Mesendoderm (in vitro differentiated cells): ENCODE measurements at regions not wholly inside any gene's neighbourhood (a gene's known extent, or its start where the extent isn't known, plus 50 kb on each side); places are given as distances from the start of the nearest gene placed in this dataset.
"Not testable (repeated sequence)": the region's sequence is repeated elsewhere in the genome, so short reads cannot be mapped to it uniquely, and the experiment has no call there.

Experiments
- DNase-seq: peaks from one replicate; pipeline ENCODE4 v3.0.0; 2013
- H2AK5ac ChIP-seq: 2 replicates; pipeline ENCODE4 v1.6.1; 2013; ENCODE audit warnings: low read length, inconsistent platforms
- H2BK120ac ChIP-seq: 2 replicates; pipeline ENCODE4 v1.6.1; 2013; ENCODE audit warnings: low read depth, mild to moderate bottlenecking, low read length, moderate library complexity, mixed read lengths
- H2BK15ac ChIP-seq: replicated peaks from 2 replicates; pipeline ENCODE4 v1.6.1; 2013; ENCODE audit warnings: low read depth, mild to moderate bottlenecking, moderate library complexity
- H2BK5ac ChIP-seq: 2 replicates; pipeline ENCODE4 v1.6.1; 2013; ENCODE audit warnings: low read length, inconsistent platforms
- H3K18ac ChIP-seq: 2 replicates; pipeline ENCODE4 v1.6.1; 2013; ENCODE audit warnings: mild to moderate bottlenecking, low read length, mixed read lengths
- H3K23ac ChIP-seq: one replicate; pipeline ENCODE4 v1.6.1; 2013; ENCODE audit warnings: low read length
- H3K27ac ChIP-seq: 2 replicates; pipeline ENCODE4 v1.5.1; 2013; ENCODE audit warnings: low read depth, mild to moderate bottlenecking, inconsistent platforms, low read length, moderate library complexity
- H3K27me3 ChIP-seq: 2 replicates; pipeline ENCODE4 v1.6.1; 2013; ENCODE audit warnings: low read length, control low read depth, mild to moderate bottlenecking, inconsistent platforms; ENCODE audit not compliant: insufficient read depth, poor library complexity
- H3K36me3 ChIP-seq: 2 replicates; pipeline ENCODE4 v1.6.1; 2013; ENCODE audit warnings: low read length, inconsistent platforms; ENCODE audit not compliant: control insufficient read depth, insufficient read depth
- H3K4ac ChIP-seq: one replicate; pipeline ENCODE4 v1.6.1; 2013; ENCODE audit warnings: low read depth, mild to moderate bottlenecking, low read length, moderate library complexity
- H3K4me1 ChIP-seq: 2 replicates; pipeline ENCODE4 v1.6.1; 2013; ENCODE audit warnings: low read depth, low read length, inconsistent platforms; ENCODE audit not compliant: control insufficient read depth
- H3K4me2 ChIP-seq: 2 replicates; pipeline ENCODE4 v1.6.1; 2013; ENCODE audit warnings: low read length
- H3K4me3 ChIP-seq: 2 replicates; pipeline ENCODE4 v1.5.1; 2013; ENCODE audit warnings: mild to moderate bottlenecking, low read length
- H3K56ac ChIP-seq: one replicate; pipeline ENCODE4 v1.6.1; 2013; ENCODE audit warnings: low read length
- H3K79me1 ChIP-seq: 2 replicates; pipeline ENCODE4 v1.6.1; 2013; ENCODE audit warnings: low read length, inconsistent platforms
- H3K79me2 ChIP-seq: 2 replicates; pipeline ENCODE4 v1.6.1; 2013; ENCODE audit warnings: mild to moderate bottlenecking, low read length; ENCODE audit not compliant: control insufficient read depth, insufficient read depth
- H3K9ac ChIP-seq: 2 replicates; pipeline ENCODE4 v1.6.1; 2013; ENCODE audit warnings: low read length, inconsistent platforms
- H4K5ac ChIP-seq: one replicate; pipeline ENCODE4 v1.6.1; 2013; ENCODE audit warnings: low read length
- H4K8ac ChIP-seq: one replicate; pipeline ENCODE4 v1.6.1; 2013; ENCODE audit warnings: low read depth, mild to moderate bottlenecking, control low read depth, low read length, moderate library complexity
- WGBS: extraction: QIAGEN DNeasy Blood & Tissue Kit; methylation state at CpG from one replicate; pipeline ENCODE4 v1.1.7; 2013; ENCODE audit warnings: low lambda C conversion rate, missing lambda C conversion rate; ENCODE audit not compliant: insufficient coverage; ENCODE audit errors: extremely low coverage; 5-methylcytosine and 5-hydroxymethylcytosine counted together

- H2BK120ac ChIP-seq, result no peak overlapping the region
- no peak overlapping the region for H4K5ac ChIP-seq
- no peak for DNase-seq
- H3K9ac ChIP-seq, result no peak overlapping the region
- H3K4me2 ChIP-seq, result no peak overlapping the region
- H3K79me1 ChIP-seq, result no peaks in the 10 kb centered on the region
- no peak overlapping the region for H3K56ac ChIP-seq
- no peak overlapping the region for H2BK5ac ChIP-seq
- no peak overlapping the region for H3K4ac ChIP-seq
- no peaks in the 10 kb centered on the region for H3K79me2 ChIP-seq
- H3K23ac ChIP-seq, result no peak overlapping the region
- no peak overlapping the region for H2AK5ac ChIP-seq
- no peak overlapping the region for H2BK15ac ChIP-seq
- no peak overlapping the region for H3K4me3 ChIP-seq
- H3K36me3 ChIP-seq, result no peaks in the 10 kb centered on the region
- WGBS, result no CpG with 5 or more reads among the region's 2 CpGs
- H3K27ac ChIP-seq, result no peak overlapping the region
- H3K18ac ChIP-seq, result no peak overlapping the region
- no peaks in the 10 kb centered on the region for H3K27me3 ChIP-seq
- peaks cover 4% of the 10 kb centered on the region for H3K4me1 ChIP-seq
- H4K8ac ChIP-seq, result no peak overlapping the region
Measured at GRCh38 chr13:34175551-34175950, 357.6 kb downstream of the RFC3 start.

DNA sequence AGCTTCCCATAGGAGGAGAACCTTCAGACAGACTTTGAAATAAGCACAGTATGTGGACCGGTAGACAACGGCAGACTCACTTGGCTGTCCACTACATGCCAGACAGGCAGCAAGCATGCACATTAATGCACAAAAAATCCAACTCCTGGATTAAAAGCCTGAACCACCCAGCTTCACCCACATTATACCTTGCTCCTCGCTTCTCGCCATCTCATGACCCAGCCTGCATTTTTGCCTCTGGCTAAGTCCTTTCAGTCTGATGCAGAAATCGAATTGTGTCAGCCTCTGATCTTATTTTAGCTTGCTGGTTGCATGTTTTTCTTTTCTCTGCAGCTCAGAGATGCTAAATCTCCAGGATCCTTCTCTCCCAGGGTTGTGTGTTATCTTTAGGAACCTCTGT lies 358.7 kb downstream of the RFC3 start:
- Histone ChIP-seq H2BK15ac (no peak overlapping the region), H2AK5ac (no peak overlapping the region), H3K36me3 (no peaks in the 10 kb centered on the region), H3K4ac (no peak overlapping the region), H3K4me1 (peaks cover 4% of the 10 kb centered on the region), H3K56ac (no peak overlapping the region), H2BK5ac (no peak overlapping the region), H3K23ac (no peak overlapping the region), H3K79me1 (no peaks in the 10 kb centered on the region), H4K8ac (no peak overlapping the region), H3K18ac (no peak overlapping the region), H3K27ac (no peak overlapping the region), H4K5ac (no peak overlapping the region), H3K4me3 (no peak overlapping the region), H3K4me2 (no peak overlapping the region), H3K27me3 (no peaks in the 10 kb centered on the region), H3K9ac (no peak overlapping the region), H2BK120ac (no peak overlapping the region), H3K79me2 (no peaks in the 10 kb centered on the region)
- WGBS, result no CpG with 5 or more reads among the region's 5 CpGs
- DNase-seq, result no peak

DNA sequence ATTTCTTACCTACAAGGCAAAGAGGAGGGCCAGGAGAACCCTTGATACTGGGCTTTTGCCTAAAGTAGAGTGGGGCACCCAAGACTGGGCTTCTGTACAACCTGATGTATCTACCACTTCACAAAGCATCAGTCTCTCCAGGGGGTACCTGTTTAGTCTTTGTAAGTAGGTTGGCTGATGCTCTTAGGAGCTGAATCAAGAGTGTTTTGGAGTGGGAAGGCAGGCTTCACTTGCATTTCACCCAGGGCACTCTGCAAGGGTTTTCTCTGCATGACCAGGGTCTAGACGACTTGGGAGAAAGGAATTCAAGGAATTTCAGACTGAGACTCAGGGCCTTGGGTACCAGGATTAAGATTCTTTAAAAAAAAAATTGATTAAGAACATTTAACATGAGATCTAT lies 361.5 kb downstream of the RFC3 start:
- peak; percentile 87 for DNase-seq
- Histone ChIP-seq H3K27ac (no peak overlapping the region), H3K18ac (peak overlapping the region; percentile 95), H2BK5ac (no peak overlapping the region), H3K79me2 (no peaks in the 10 kb centered on the region), H2BK15ac (no peak overlapping the region), H3K79me1 (no peaks in the 10 kb centered on the region), H3K9ac (no peak overlapping the region), H3K56ac (peak overlapping the region; percentile 2), H2AK5ac (no peak overlapping the region), H4K8ac (no peak overlapping the region), H4K5ac (no peak overlapping the region), H3K23ac (no peak overlapping the region), H3K36me3 (no peaks in the 10 kb centered on the region), H3K4ac (peak overlapping the region; percentile 55), H3K4me2 (no peak overlapping the region), H3K4me3 (no peak overlapping the region), H2BK120ac (peak overlapping the region; percentile 97), H3K4me1 (peaks cover 4% of the 10 kb centered on the region), H3K27me3 (no peaks in the 10 kb centered on the region)
- no CpG with 5 or more reads among the region's 1 CpG for WGBS

DNA sequence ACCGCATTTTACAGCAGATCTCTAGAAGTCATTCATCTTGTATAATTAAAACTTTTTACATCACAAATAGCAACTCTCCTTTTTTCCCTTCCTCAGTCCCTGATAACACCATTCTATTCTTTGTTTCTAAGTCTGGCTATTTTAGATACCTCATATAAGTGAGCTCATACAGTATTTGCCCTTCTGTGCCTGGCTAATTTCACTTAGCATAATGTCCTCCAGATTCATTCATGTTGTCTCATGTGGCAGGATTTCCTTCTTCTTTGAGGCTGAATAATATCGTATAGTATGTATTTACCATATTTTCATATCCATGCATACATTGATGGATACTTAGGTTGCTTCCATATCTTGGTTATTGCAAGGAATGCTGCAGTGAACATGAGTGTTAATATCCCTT lies 362.0 kb downstream of the RFC3 start:
- peaks cover 4% of the 10 kb centered on the region for H3K4me1 ChIP-seq
- WGBS, result no CpG with 5 or more reads among the region's 2 CpGs
- no peak for DNase-seq
- no peak overlapping the region for H3K23ac ChIP-seq
- H3K4me3 ChIP-seq, result no peak overlapping the region
- no peak overlapping the region for H4K5ac ChIP-seq
- no peak overlapping the region for H3K4me2 ChIP-seq
- H3K27ac ChIP-seq, result no peak overlapping the region
- H3K36me3 ChIP-seq, result no peaks in the 10 kb centered on the region
- H4K8ac ChIP-seq, result no peak overlapping the region
- no peak overlapping the region for H3K56ac ChIP-seq
- no peak overlapping the region for H3K18ac ChIP-seq
- H2BK15ac ChIP-seq, result no peak overlapping the region
- H3K79me1 ChIP-seq, result no peaks in the 10 kb centered on the region
- no peaks in the 10 kb centered on the region for H3K27me3 ChIP-seq
- no peak overlapping the region for H2BK5ac ChIP-seq
- no peak overlapping the region for H3K4ac ChIP-seq
- H2AK5ac ChIP-seq, result no peak overlapping the region
- H2BK120ac ChIP-seq, result no peak overlapping the region
- H3K79me2 ChIP-seq, result no peaks in the 10 kb centered on the region
- H3K9ac ChIP-seq, result no peak overlapping the region

DNA sequence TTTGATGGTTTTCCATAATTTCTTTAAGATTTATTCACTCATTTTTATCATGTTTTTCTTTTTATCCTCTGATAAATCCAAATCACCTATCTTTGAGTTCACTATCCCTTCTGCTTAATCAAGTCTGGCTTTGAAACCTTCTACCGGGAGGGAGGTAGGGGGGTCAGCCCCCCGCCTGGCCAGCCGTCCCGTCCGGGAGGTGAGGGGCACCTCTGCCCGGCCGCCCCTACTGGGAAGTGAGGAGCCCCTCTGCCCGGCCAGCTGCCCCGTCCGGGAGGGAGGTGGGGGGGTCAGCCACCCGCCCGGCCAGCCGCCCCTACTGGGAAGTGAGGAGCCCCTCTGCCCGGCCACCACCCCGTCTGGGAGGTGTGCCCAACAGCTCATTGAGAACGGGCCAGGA lies 363.3 kb downstream of the RFC3 start:
- H3K27ac ChIP-seq, H3K23ac ChIP-seq, H3K79me2 ChIP-seq, H3K4me1 ChIP-seq, H2AK5ac ChIP-seq, H2BK15ac ChIP-seq, DNase-seq, H3K4ac ChIP-seq, H3K4me2 ChIP-seq, H3K27me3 ChIP-seq, H3K36me3 ChIP-seq, H4K5ac ChIP-seq, H3K56ac ChIP-seq, H3K18ac ChIP-seq, H3K79me1 ChIP-seq, H2BK120ac ChIP-seq, H2BK5ac ChIP-seq, H3K4me3 ChIP-seq, H3K9ac ChIP-seq, H4K8ac ChIP-seq: not testable (repeated sequence)
- no CpG with 5 or more reads among the region's 16 CpGs for WGBS

DNA sequence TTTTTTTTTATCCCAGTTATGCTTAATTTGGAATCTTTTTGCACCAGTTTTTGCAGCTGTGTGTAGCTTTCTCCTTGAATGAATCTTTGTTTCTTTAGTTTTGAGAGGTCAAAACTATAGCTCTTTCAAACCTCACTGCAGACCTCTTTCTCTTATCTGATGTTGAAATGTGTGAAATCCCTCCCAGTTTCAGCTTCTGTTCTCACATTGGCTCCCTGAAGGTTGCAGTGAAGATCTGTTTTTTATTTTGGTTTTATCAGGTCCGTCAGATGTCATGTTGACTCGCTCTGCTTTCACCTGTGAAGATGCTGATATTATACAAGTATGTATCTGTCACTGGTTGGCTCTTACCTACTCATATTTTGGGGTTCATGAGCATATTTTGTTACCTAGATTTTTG lies 372.0 kb downstream of the RFC3 start:
- H3K18ac ChIP-seq, result no peak overlapping the region
- no peak overlapping the region for H4K8ac ChIP-seq
- H2BK5ac ChIP-seq, result no peak overlapping the region
- no peak overlapping the region for H3K56ac ChIP-seq
- H3K23ac ChIP-seq, result no peak overlapping the region
- no peak overlapping the region for H4K5ac ChIP-seq
- no peak overlapping the region for H3K4me3 ChIP-seq
- DNase-seq, result peak; percentile 73
- no peaks in the 10 kb centered on the region for H3K27me3 ChIP-seq
- H3K79me1 ChIP-seq, result no peaks in the 10 kb centered on the region
- H2BK15ac ChIP-seq, result no peak overlapping the region
- no peaks in the 10 kb centered on the region for H3K79me2 ChIP-seq
- no peak overlapping the region for H3K27ac ChIP-seq
- no peaks in the 10 kb centered on the region for H3K4me1 ChIP-seq
- H3K4ac ChIP-seq, result no peak overlapping the region
- H3K36me3 ChIP-seq, result no peaks in the 10 kb centered on the region
- no CpG with 5 or more reads among the region's 2 CpGs for WGBS
- H2AK5ac ChIP-seq, result no peak overlapping the region
- no peak overlapping the region for H2BK120ac ChIP-seq
- H3K9ac ChIP-seq, result no peak overlapping the region
- no peak overlapping the region for H3K4me2 ChIP-seq
